Adrenal gland (tissue), 5 donors: ENCODE measurements at regions not wholly inside any gene's neighbourhood (a gene's known extent, or its start where the extent isn't known, plus 50 kb on each side); places are given as distances from the start of the nearest gene placed in this dataset.

Experiments
- POLR2A ChIP-seq, 2 donors: fragments of 450-650 bp; IDR thresholded peaks; one replicate each; pipeline ENCODE4 v1.6.1; 2017; ENCODE audit warnings: antibody characterized with exemption in 2 of 2, mild to moderate bottlenecking in 2 of 2, moderate library complexity in 1 of 2
- TF ChIP-seq, protein P1 (sequence below), 6 experiments: fragments of 450-650 bp in 4 of 6; fragments of 200-600 bp in 2 of 6; sonication (generic) in 1 of 6; IDR thresholded peaks; 1 replicate in 5 of 6; 2 replicates in 1 of 6; pipeline versions ENCODE4 v1.5.1 to v1.8.0; 2016 to 2021; ENCODE audit warnings: antibody characterized with exemption in 6 of 6, mild to moderate bottlenecking in 2 of 6, moderate library complexity in 1 of 6
- donor health status: DM: no; HTN: no; CAD: no.

DNA sequence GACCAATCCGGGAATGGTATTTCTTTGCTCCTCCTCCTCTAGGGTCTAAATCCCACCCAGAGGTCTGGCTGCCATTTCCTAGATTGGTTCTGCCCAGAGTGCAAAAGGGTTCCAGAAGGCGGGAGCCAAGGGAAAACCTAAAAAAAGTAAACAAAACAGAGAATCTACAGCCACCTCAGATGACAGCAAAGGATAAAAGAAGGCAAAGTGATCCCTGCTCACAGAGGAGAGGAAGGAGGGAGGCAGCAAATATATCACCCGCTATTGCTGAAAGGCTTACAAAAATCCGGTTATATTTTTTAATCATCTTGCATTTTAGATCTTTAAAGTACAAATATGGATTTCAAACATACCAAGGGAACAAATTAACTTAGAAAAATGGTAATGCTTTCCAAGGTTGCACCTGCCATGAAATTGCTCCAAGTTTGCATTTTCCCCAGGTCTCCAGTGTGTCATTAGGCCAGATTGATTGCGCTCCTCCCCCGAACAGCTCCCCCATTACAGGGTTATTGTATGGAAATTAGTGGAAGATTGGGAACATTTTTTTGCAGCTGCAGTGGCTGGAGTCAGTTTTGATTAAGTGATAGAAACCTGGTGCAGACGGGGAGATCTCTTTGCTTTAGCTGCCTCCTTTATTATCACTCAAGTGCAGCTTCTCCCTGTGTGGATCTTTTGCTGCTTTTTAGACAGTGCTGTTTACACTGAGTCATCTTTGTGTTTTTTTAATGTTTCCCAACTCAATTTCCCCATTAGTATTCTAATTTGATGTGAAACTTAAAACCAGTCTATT, 280.5 kb upstream of the CAMK1G start:
- TF ChIP-seq, protein P1, sequence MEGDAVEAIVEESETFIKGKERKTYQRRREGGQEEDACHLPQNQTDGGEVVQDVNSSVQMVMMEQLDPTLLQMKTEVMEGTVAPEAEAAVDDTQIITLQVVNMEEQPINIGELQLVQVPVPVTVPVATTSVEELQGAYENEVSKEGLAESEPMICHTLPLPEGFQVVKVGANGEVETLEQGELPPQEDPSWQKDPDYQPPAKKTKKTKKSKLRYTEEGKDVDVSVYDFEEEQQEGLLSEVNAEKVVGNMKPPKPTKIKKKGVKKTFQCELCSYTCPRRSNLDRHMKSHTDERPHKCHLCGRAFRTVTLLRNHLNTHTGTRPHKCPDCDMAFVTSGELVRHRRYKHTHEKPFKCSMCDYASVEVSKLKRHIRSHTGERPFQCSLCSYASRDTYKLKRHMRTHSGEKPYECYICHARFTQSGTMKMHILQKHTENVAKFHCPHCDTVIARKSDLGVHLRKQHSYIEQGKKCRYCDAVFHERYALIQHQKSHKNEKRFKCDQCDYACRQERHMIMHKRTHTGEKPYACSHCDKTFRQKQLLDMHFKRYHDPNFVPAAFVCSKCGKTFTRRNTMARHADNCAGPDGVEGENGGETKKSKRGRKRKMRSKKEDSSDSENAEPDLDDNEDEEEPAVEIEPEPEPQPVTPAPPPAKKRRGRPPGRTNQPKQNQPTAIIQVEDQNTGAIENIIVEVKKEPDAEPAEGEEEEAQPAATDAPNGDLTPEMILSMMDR (IDR thresholded peaks at IDR 0.05), result no peak
- no peak for TF ChIP-seq POLR2A (IDR thresholded peaks at IDR 0.05)
